A673 (cell line): ENCODE measurements at regions not wholly inside any gene's neighbourhood (a gene's known extent, or its start where the extent isn't known, plus 50 kb on each side); places are given as distances from the start of the nearest gene placed in this dataset.

Experiments
- BruUV-seq: library from RNA; stranded (reverse); fragments of 400-500 nt; replicated peaks from 2 replicates; lab custom pipeline; 2021; lab: Mats Ljungman, UMichigan
- CTCF ChIA-PET: fragments of 300-600 bp; sonication (Branson Sonifier 250); formaldehyde crosslinking; loops from one replicate; lab custom pipeline; 2022; ENCODE audit warnings: antibody characterized with exemption; lab: Charles Lee
- POLR2A ChIA-PET: fragments of 300-600 bp; sonication (Branson Sonifier 250); formaldehyde crosslinking; loops from one replicate; lab custom pipeline; 2022; ENCODE audit warnings: antibody characterized with exemption; ENCODE audit not compliant: low non-redundant PET; lab: Charles Lee
- DNase-seq: peaks from one replicate; pipeline ENCODE4 v3.0.0-alpha.2; 2015; ENCODE audit warnings: low spot score
- H3K27ac ChIP-seq: fragments of 200-600 bp; sonication (generic); 2 replicates; pipeline ENCODE4 v1.5.1; 2016; ENCODE audit warnings: mixed run types, low read depth, mild to moderate bottlenecking, mixed read lengths, antibody characterized with exemption, low read length; ENCODE audit not compliant: poor library complexity, severe bottlenecking
- H3K27me3 ChIP-seq: fragments of 200-600 bp; sonication (generic); replicated peaks from 2 replicates; pipeline ENCODE4 v1.6.1; 2017; ENCODE audit warnings: mixed run types, low read depth, mild to moderate bottlenecking, mixed read lengths, antibody characterized with exemption, low read length; ENCODE audit not compliant: insufficient read depth, poor library complexity
- H3K36me3 ChIP-seq: fragments of 200-600 bp; sonication (generic); 2 replicates; pipeline ENCODE4 v1.6.1; 2016; ENCODE audit warnings: mixed run types, mild to moderate bottlenecking, mixed read lengths, antibody characterized with exemption, low read length; ENCODE audit not compliant: insufficient read depth, poor library complexity, severe bottlenecking
- H3K4me1 ChIP-seq: fragments of 200-600 bp; sonication (generic); 2 replicates; pipeline ENCODE4 v1.6.1; 2017; ENCODE audit warnings: mixed run types, mild to moderate bottlenecking, mixed read lengths, antibody characterized with exemption, low read length; ENCODE audit not compliant: insufficient read depth, poor library complexity, severe bottlenecking
- H3K4me3 ChIP-seq: fragments of 200-600 bp; sonication (generic); 2 replicates; pipeline ENCODE4 v1.5.1; 2016; ENCODE audit warnings: low read depth, mixed run types, mild to moderate bottlenecking, mixed read lengths, low read length; ENCODE audit not compliant: poor library complexity, severe bottlenecking
- H3K9me3 ChIP-seq: fragments of 200-600 bp; sonication (generic); 2 replicates; pipeline ENCODE4 v1.6.1; 2016; ENCODE audit warnings: mixed run types, low read depth, mild to moderate bottlenecking, mixed read lengths, antibody characterized with exemption, low read length; ENCODE audit not compliant: poor library complexity, severe bottlenecking
- CTCF ChIP-seq: fragments of 300-800, 200-600 bp; sonication (generic); conservative IDR thresholded peaks from 2 replicates; pipeline ENCODE4 v1.5.1; 2017; ENCODE audit warnings: low read depth, mild to moderate bottlenecking, antibody characterized with exemption, low read length, moderate library complexity, mixed read lengths
- EZH2 ChIP-seq: fragments of 200-600 bp; sonication (generic); IDR thresholded peaks from 2 replicates; pipeline ENCODE4 v1.6.1; 2017; ENCODE audit warnings: borderline replicate concordance, low read depth, mild to moderate bottlenecking, mixed read lengths, antibody characterized with exemption, low read length; ENCODE audit not compliant: poor library complexity, severe bottlenecking
- intact Hi-C: fragments of 100-400 bp; cut with micrococcal nuclease; formaldehyde crosslinking; loops from one replicate; pipeline ENCODE4 v1.10.0; 2022; ENCODE audit not compliant: unreplicated experiment

GRCh38 chr10:23606456-23606855, 167.6 kb downstream of the OTUD1 start:
- CTCF ChIA-PET, result no interaction called here
- no TSS peak for BruUV-seq
- Histone ChIP-seq H3K4me1 (no peaks in the 10 kb centered on the region), H3K27me3 (no peaks in the 10 kb centered on the region), H3K27ac (no peak overlapping the region), H3K4me3 (no peak overlapping the region), H3K9me3 (no peaks in the 10 kb centered on the region), H3K36me3 (no peaks in the 10 kb centered on the region)
- no peak for DNase-seq
- TF ChIP-seq CTCF, result no peak
- no peak for TF ChIP-seq EZH2
- intact Hi-C loops, result no loop called here
- POLR2A ChIA-PET, result no interaction called here

- Histone ChIP-seq H3K27ac (no peak overlapping the region), H3K27me3 (no peaks in the 10 kb centered on the region), H3K36me3 (no peaks in the 10 kb centered on the region), H3K4me1 (no peaks in the 10 kb centered on the region), H3K9me3 (no peaks in the 10 kb centered on the region), H3K4me3 (no peak overlapping the region)
- ChIA-PET POLR2A (no interaction called here), CTCF (no interaction called here)
- DNase-seq, result no peak
- no TSS peak for BruUV-seq
- intact Hi-C loops, result no loop called here
- TF ChIP-seq CTCF (no peak), EZH2 (no peak)
These were observed 170.1 kb downstream of the OTUD1 start for GRCh38 chr10:23608926-23609325.

DNA sequence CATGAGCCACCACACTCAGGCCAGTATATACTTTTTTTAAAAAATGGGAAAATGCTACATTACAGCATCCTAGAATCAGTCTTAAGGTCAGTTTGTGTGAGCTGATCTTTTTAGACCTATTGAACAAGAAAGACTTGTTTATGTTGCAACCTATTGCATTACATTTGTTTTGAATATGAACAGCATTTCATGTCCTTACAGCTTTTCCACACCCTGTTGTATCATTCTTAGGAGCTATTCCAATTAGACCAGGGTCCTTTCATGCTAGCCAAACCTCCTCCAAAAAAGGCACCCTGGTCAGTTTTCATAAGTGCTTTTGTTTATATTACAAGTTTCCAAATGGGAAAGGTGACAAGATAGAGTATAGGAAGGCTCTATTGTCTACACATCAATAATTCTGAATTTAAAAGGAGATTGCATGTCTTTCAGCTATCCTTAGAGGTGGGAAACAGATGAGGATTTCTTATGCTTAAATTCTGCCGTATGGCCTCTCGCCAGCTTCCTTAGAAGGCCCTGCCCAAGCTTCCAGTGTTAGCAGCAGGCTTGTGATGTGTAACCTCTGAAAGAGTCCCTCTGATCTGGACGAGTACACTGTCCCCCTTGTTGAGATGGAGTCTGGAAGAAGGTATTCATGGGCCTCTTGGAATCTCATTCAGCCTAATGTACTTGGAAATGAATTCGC, 171.9 kb downstream of the OTUD1 start:
- Histone ChIP-seq H3K36me3 (no peaks in the 10 kb centered on the region), H3K27me3 (no peaks in the 10 kb centered on the region), H3K9me3 (no peaks in the 10 kb centered on the region), H3K27ac (no peak overlapping the region), H3K4me3 (no peak overlapping the region), H3K4me1 (no peaks in the 10 kb centered on the region)
- no TSS peak for BruUV-seq
- ChIA-PET POLR2A (interaction anchor here (0.6 kb wide), 1 partner anchor 1114 kb away, joined by 3 read pairs; no protein-coding TSS in a partner anchor), CTCF (no interaction called here)
- TF ChIP-seq CTCF, result no peak
- TF ChIP-seq EZH2, result no peak
- intact Hi-C loops, result no loop called here
- DNase-seq, result no peak
